ENCODE measurements at regions not wholly inside any gene's neighbourhood (a gene's known extent, or its start where the extent isn't known, plus 50 kb on each side); places are given as distances from the start of the nearest gene placed in this dataset.

DNA sequence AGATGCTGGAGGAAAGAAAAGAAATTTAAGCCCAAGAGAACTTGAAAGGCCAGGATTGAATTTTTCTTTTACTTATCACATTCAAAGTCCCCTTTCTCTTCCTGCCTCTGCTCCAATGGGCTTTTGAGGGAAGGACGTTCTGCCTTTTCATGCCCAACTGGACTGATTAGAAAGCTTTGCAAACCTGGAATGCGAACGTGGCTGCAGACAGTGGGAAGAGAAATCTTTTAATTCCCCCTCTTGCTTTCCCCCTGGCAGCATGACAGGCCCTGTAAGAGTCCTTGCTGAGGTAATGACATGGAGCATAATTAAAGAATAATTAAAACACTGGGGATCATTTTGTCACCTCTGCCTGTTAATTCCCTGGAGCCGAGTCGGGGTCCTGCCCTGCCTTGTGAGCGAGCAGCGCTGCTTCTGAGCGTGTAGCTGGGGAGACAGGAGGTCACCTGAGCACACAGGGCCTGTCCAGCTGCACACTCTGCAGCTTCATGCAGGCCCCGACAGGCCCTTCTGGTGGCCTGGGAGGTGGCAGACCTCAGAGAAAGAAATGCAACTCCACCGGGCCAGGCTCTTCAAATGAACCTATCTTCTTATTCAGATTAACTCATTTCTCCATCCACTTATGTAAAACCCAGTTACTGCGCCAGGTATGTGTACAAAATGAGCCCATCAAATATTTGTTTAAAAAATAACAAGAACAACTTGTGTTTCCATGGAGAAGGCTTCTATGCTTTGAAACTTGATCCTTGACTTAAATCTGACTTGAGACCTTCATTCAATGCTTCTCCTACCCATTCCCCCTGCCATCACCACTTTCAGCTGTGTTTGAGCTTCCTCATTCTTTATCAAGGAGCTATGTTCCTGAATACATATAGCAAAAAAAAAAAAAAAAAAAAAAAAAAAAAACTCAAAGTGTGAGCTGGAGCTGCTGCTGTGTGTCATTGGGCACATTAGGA is 628.2 kb upstream of the CFAP20DC start:
- H3K4me2 ChIP-seq (ENCODE audit: low read length): no peak overlapping the region
- H3K9me3 ChIP-seq (ENCODE audit: insufficient read depth, low read depth, low read length): no peaks in the 10 kb centered on the region
- Mint-ChIP-seq H3K27ac (ENCODE audit: unreplicated experiment) (no peak overlapping the region), H3K9me3 (ENCODE audit: unreplicated experiment) (peaks cover 2% of the 10 kb centered on the region), H3K4me3 (ENCODE audit: unreplicated experiment) (no peak overlapping the region), H3K36me3 (ENCODE audit: low read depth, unreplicated experiment) (no peaks in the 10 kb centered on the region), H3K4me1 (ENCODE audit: low read depth, unreplicated experiment) (no peaks in the 10 kb centered on the region), H3K27me3 (ENCODE audit: low read depth, unreplicated experiment) (peaks cover 5% of the 10 kb centered on the region)
- H3K27me3 ChIP-seq (ENCODE audit: insufficient read depth, low read length): no peaks in the 10 kb centered on the region
- FAIRE-seq (no peak), DNase-seq (ENCODE audit: low read depth) (peak; percentile 12)
- H3K4me1 ChIP-seq (ENCODE audit: insufficient read depth, low read length): no peaks in the 10 kb centered on the region
- H3K36me3 ChIP-seq (ENCODE audit: insufficient read depth, low read length): no peaks in the 10 kb centered on the region
- H3K9ac ChIP-seq (ENCODE audit: low read length): no peak overlapping the region
- no peak overlapping the region for H3K4me3 ChIP-seq (ENCODE audit: insufficient read depth, low read depth, low read length)
- H3K27ac ChIP-seq (ENCODE audit: low read depth, low read length): no peak overlapping the region
- no peak for TF ChIP-seq EZH2 (IDR thresholded peaks at IDR 0.05; ENCODE audit: insufficient read depth, low read length)
- TF ChIP-seq, protein P1, sequence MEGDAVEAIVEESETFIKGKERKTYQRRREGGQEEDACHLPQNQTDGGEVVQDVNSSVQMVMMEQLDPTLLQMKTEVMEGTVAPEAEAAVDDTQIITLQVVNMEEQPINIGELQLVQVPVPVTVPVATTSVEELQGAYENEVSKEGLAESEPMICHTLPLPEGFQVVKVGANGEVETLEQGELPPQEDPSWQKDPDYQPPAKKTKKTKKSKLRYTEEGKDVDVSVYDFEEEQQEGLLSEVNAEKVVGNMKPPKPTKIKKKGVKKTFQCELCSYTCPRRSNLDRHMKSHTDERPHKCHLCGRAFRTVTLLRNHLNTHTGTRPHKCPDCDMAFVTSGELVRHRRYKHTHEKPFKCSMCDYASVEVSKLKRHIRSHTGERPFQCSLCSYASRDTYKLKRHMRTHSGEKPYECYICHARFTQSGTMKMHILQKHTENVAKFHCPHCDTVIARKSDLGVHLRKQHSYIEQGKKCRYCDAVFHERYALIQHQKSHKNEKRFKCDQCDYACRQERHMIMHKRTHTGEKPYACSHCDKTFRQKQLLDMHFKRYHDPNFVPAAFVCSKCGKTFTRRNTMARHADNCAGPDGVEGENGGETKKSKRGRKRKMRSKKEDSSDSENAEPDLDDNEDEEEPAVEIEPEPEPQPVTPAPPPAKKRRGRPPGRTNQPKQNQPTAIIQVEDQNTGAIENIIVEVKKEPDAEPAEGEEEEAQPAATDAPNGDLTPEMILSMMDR (IDR thresholded peaks at IDR 0.05; ENCODE audit: insufficient read depth, low read depth, low read length): no peak
- H3K79me2 ChIP-seq (ENCODE audit: insufficient read depth, low read length): no peaks in the 10 kb centered on the region
- H2AFZ ChIP-seq (ENCODE audit: low read depth, low read length): no peak overlapping the region
- no peaks in the 10 kb centered on the region for H4K20me1 ChIP-seq (ENCODE audit: insufficient read depth, low read length)

DNA sequence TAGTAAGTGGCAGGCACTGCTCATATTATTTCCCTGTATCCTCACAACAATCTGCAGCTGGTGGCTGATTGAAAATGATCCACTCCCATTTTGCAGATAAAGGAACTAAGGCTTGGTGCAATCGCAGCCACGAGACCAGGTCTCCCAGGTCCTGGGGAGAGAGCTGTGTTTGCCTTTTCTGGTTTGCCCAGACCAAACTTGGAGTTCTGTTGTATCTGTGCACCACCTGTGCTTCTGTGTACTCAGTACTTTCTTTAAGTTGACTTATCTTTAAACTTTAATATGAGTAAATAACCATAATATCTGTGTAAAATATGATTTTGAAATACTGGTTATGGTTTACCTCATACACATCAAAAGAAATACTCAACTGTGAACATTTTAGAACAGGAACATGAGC is 625.7 kb upstream of the CFAP20DC start:
- Mint-ChIP-seq H3K4me3 (ENCODE audit: unreplicated experiment) (no peak overlapping the region), H3K4me1 (ENCODE audit: low read depth, unreplicated experiment) (no peaks in the 10 kb centered on the region), H3K9me3 (ENCODE audit: unreplicated experiment) (peaks cover 2% of the 10 kb centered on the region), H3K27me3 (ENCODE audit: low read depth, unreplicated experiment) (peaks cover 5% of the 10 kb centered on the region), H3K27ac (ENCODE audit: unreplicated experiment) (no peak overlapping the region), H3K36me3 (ENCODE audit: low read depth, unreplicated experiment) (no peaks in the 10 kb centered on the region)
- H3K27ac ChIP-seq (ENCODE audit: low read depth, low read length): no peak overlapping the region
- H3K79me2 ChIP-seq (ENCODE audit: insufficient read depth, low read length): no peaks in the 10 kb centered on the region
- FAIRE-seq: no peak
- H2AFZ ChIP-seq (ENCODE audit: low read depth, low read length): no peak overlapping the region
- no peaks in the 10 kb centered on the region for H3K4me1 ChIP-seq (ENCODE audit: insufficient read depth, low read length)
- no peak overlapping the region for H3K4me3 ChIP-seq (ENCODE audit: insufficient read depth, low read depth, low read length)
- no peak for TF ChIP-seq EZH2 (IDR thresholded peaks at IDR 0.05; ENCODE audit: insufficient read depth, low read length)
- TF ChIP-seq, protein P1 (IDR thresholded peaks at IDR 0.05; ENCODE audit: insufficient read depth, low read depth, low read length): no peak
- H3K9me3 ChIP-seq (ENCODE audit: insufficient read depth, low read depth, low read length): no peaks in the 10 kb centered on the region
- DNase-seq (ENCODE audit: low read depth): no peak
- no peak overlapping the region for H3K9ac ChIP-seq (ENCODE audit: low read length)
- no peaks in the 10 kb centered on the region for H3K27me3 ChIP-seq (ENCODE audit: insufficient read depth, low read length)
- no peaks in the 10 kb centered on the region for H3K36me3 ChIP-seq (ENCODE audit: insufficient read depth, low read length)
- no peaks in the 10 kb centered on the region for H4K20me1 ChIP-seq (ENCODE audit: insufficient read depth, low read length)
- H3K4me2 ChIP-seq (ENCODE audit: low read length): no peak overlapping the region
